ENCODE measurements at regions not wholly inside any gene's neighbourhood (a gene's known extent, or its start where the extent isn't known, plus 50 kb on each side); places are given as distances from the start of the nearest gene placed in this dataset.
A peak's percentile ranks its signal among the peaks of the same experiment; 100 is the strongest.

DNA sequence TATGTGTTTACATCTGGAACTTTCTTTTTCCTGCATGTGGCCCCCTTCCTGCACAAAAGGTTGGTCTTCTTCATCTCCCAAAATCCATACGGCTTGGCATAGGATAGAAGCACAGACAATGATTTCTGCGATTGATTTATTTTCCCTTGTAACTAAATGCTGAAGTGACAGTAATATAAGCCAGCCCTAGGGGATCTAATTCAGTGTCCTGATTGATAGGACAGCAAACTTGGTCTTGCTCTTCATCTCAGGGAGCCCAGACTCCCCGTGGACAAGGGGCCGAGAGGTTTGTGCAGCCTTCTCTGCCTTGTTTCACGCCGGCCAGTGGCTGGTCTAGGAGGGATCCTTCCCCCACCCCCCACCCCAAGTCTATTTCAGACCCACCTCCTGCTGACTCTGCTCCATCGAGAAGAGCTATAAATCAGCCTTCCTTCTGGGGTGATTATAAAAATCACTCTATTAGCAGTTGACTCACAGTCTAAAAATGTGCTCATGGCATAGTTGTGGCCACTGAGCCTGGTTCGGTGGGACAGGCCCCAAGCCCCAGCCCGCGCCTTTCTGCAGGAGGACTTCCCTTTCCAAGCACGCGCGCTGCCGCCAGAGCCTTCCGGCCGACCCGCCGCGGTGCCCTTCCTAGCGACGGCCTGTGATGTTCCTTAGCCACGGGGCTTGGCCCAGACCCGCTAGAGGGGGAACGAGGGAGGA, 89.8 kb upstream of the COL5A1 start:
- TF ChIP-seq EZH2 (IDR thresholded peaks at IDR 0.05; ENCODE audit: borderline replicate concordance, low read depth, low read length, poor library complexity, severe bottlenecking) (no peak), CTCF (conservative IDR thresholded peaks at IDR 0.05; ENCODE audit: low read depth, low read length) (no peak)
- Histone ChIP-seq H3K27me3 (replicated peaks; ENCODE audit: insufficient read depth, low read depth, low read length, poor library complexity) (no peaks in the 10 kb centered on the region), H3K4me1 (ENCODE audit: insufficient read depth, low read length, poor library complexity, severe bottlenecking) (peaks cover 38% of the 10 kb centered on the region), H3K9me3 (ENCODE audit: low read depth, low read length, poor library complexity, severe bottlenecking) (no peaks in the 10 kb centered on the region), H3K4me3 (ENCODE audit: low read depth, low read length, poor library complexity, severe bottlenecking) (no peak overlapping the region), H3K36me3 (ENCODE audit: insufficient read depth, low read length, poor library complexity, severe bottlenecking) (no peaks in the 10 kb centered on the region), H3K27ac (ENCODE audit: low read depth, low read length, poor library complexity, severe bottlenecking) (peak overlapping the region; percentile 78)
- POLR2A ChIA-PET (ENCODE audit: low non-redundant PET): no interaction called here
- intact Hi-C loops (cut with micrococcal nuclease; ENCODE audit: unreplicated experiment): loop anchor here (5.0 kb wide), 1 partner anchor 94 kb away; no protein-coding TSS in a partner anchor
- CTCF ChIA-PET: no interaction called here
- peak; percentile 94 for DNase-seq (ENCODE audit: low spot score)
- no TSS peak for BruUV-seq (replicated peaks)

DNA sequence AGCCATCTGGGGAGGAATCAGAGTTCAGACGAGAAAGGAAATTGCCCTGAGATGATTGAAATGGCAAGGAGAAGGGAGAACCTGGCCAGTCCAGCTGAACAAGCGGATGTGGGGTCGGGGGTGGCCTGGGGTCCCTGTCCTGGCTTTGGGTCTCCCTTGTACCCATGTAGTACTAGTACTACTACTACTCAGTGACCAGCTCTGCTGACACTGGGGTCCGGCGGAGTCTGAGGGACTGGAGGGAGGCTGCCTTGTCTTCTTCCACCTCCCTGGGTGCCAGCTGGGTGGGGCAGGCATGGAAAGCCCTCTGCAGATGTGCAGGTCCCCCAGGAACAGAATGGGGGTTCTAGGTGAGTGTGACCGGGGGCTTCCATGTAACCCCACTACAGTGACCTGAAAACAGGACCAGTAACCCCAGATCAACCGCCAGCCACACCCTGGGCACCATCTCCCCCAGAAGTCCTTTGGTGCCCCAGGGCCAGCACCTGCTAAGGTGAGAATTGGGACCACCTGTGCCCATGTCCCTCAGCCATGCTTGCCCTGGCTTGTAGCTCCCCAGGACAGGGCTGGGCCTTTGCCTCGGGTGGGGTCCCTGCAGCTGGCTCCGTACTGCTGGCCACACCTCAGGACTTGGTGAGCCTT, 89.1 kb upstream of the COL5A1 start:
- no TSS peak for BruUV-seq (replicated peaks)
- Histone ChIP-seq H3K27me3 (replicated peaks; ENCODE audit: insufficient read depth, low read depth, low read length, poor library complexity) (no peaks in the 10 kb centered on the region), H3K9me3 (ENCODE audit: low read depth, low read length, poor library complexity, severe bottlenecking) (no peaks in the 10 kb centered on the region), H3K27ac (ENCODE audit: low read depth, low read length, poor library complexity, severe bottlenecking) (peak overlapping the region; percentile 78), H3K4me1 (ENCODE audit: insufficient read depth, low read length, poor library complexity, severe bottlenecking) (peaks cover 38% of the 10 kb centered on the region), H3K4me3 (ENCODE audit: low read depth, low read length, poor library complexity, severe bottlenecking) (no peak overlapping the region), H3K36me3 (ENCODE audit: insufficient read depth, low read length, poor library complexity, severe bottlenecking) (no peaks in the 10 kb centered on the region)
- DNase-seq (ENCODE audit: low spot score): no peak
- no peak for TF ChIP-seq CTCF (conservative IDR thresholded peaks at IDR 0.05; ENCODE audit: low read depth, low read length)
- TF ChIP-seq EZH2 (IDR thresholded peaks at IDR 0.05; ENCODE audit: borderline replicate concordance, low read depth, low read length, poor library complexity, severe bottlenecking): no peak
- ChIA-PET POLR2A (ENCODE audit: low non-redundant PET) (no interaction called here), CTCF (no interaction called here)
- intact Hi-C loops (cut with micrococcal nuclease; ENCODE audit: unreplicated experiment): loop anchor here (5.0 kb wide), 1 partner anchor 95 kb away; no protein-coding TSS in a partner anchor

GRCh38 chr9:134553061-134553891, 88.3 kb upstream of the COL5A1 start:
- peak; percentile 78 for DNase-seq (ENCODE audit: low spot score)
- CTCF ChIA-PET: no interaction called here
- no peak for TF ChIP-seq EZH2 (IDR thresholded peaks at IDR 0.05; ENCODE audit: borderline replicate concordance, low read depth, low read length, poor library complexity, severe bottlenecking)
- no peak for TF ChIP-seq CTCF (conservative IDR thresholded peaks at IDR 0.05; ENCODE audit: low read depth, low read length)
- Histone ChIP-seq H3K4me3 (ENCODE audit: low read depth, low read length, poor library complexity, severe bottlenecking) (no peak overlapping the region), H3K27ac (ENCODE audit: low read depth, low read length, poor library complexity, severe bottlenecking) (peak overlapping the region; percentile 78), H3K4me1 (ENCODE audit: insufficient read depth, low read length, poor library complexity, severe bottlenecking) (peaks cover 38% of the 10 kb centered on the region), H3K36me3 (ENCODE audit: insufficient read depth, low read length, poor library complexity, severe bottlenecking) (no peaks in the 10 kb centered on the region), H3K9me3 (ENCODE audit: low read depth, low read length, poor library complexity, severe bottlenecking) (no peaks in the 10 kb centered on the region), H3K27me3 (replicated peaks; ENCODE audit: insufficient read depth, low read depth, low read length, poor library complexity) (no peaks in the 10 kb centered on the region)
- no TSS peak for BruUV-seq (replicated peaks)
- intact Hi-C loops (cut with micrococcal nuclease; ENCODE audit: unreplicated experiment): loop anchor here (5.0 kb wide), 1 partner anchor 96 kb away; no protein-coding TSS in a partner anchor
- POLR2A ChIA-PET (ENCODE audit: low non-redundant PET): no interaction called here
